GM18508 (cell line): ENCODE measurements at regions not wholly inside any gene's neighbourhood (a gene's known extent, or its start where the extent isn't known, plus 50 kb on each side); places are given as distances from the start of the nearest gene placed in this dataset.
"Not testable (repeated sequence)": the region's sequence is repeated elsewhere in the genome, so short reads cannot be mapped to it uniquely, and the experiment has no call there.

Experiments used
- ATAC-seq: cut with Tn5 transposase; IDR thresholded peaks from one replicate; pipeline ENCODE4 v1.9.1; 2021; ENCODE audit warnings: moderate number of reproducible peaks; ENCODE audit not compliant: insufficient read depth, unreplicated experiment

DNA sequence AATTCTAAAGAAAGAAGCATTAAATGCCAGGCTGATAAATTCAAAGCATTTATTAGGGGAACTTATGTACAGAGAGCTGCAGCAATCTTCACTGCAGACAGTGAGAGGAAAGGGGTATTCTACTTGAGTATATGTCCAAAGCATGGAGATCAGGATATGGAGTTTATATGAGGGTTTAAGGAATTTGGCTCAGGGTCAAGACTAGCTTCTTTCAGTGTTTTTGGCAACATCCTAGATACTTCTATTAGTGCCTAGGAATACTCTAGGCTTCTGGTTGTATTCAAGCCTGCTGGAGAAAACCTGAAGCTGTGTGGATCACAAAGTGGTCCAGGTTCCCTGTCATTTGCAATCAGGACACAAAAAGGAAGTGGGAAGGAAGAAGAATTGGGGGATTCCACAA lies 194.6 kb downstream of the CETN3 start:
- no peak for ATAC-seq

DNA sequence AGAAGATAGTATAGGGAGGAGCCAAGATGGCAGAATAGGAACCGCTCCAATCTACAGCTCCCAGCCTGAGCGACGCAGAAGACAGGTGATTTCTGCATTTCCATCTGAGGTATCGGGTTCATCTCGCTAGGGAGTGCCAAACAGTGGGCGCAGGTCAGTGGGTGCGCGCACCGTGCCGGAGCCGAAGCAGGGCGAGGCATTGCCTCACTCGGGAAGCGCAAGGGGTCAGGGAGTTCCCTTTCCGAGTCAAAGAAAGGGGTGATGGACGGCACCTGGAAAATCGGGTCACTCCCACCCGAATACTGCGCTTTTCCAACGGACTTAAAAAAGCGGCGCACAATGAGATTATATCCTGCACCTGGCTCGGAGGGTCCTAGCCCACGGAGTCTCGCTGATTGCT lies 201.2 kb downstream of the CETN3 start:
- ATAC-seq, result not testable (repeated sequence)

DNA sequence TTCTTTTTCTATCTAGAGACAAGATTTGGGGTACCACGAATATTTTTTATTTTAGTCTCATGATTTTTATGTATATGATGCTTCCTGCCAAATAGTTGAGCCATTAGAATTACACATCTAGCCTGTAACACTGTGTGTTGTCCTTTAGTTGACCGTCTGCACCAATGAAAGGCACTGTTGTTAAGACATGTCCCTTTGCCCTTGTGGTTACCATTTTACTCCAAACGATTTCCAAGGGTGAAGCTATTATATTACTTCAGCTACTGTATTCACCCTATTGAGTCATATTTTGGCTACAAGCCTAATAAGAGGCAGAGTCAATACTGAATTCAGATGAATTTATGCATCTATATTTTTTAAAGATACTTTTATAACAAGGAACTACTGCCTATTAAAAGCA lies 207.6 kb downstream of the CETN3 start:
- ATAC-seq, result no peak

DNA sequence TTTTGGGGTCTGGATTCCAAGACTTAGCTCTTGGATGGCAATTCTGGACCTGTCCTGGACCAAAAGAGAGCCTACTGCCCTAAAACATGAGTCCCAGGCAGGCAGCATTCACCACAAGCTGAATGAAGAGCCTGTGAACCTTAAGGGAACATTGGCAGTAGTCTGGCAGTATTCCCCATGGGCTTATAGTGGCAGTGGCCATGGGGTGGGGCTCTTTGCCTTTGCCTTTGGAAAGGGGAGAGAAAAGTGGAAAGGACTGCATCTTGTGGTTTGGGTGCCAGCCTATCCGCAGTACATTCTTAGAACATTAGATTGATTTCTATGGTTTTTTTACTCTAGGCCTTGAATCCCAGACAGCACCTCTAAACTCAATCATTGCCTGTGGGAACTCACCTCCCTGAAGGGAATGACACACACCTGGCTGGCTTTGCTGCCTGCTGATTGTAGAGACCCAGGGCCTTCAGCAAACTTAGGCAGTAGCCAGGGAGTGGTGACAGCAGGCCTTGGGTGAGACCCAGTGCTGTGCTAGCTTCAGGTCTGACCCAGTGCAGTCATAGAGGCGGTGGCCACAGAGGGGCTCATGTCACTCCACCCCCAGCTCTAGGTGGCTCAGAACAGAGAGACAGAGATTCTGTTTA lies 216.3 kb downstream of the CETN3 start:
- ATAC-seq, result no peak

DNA sequence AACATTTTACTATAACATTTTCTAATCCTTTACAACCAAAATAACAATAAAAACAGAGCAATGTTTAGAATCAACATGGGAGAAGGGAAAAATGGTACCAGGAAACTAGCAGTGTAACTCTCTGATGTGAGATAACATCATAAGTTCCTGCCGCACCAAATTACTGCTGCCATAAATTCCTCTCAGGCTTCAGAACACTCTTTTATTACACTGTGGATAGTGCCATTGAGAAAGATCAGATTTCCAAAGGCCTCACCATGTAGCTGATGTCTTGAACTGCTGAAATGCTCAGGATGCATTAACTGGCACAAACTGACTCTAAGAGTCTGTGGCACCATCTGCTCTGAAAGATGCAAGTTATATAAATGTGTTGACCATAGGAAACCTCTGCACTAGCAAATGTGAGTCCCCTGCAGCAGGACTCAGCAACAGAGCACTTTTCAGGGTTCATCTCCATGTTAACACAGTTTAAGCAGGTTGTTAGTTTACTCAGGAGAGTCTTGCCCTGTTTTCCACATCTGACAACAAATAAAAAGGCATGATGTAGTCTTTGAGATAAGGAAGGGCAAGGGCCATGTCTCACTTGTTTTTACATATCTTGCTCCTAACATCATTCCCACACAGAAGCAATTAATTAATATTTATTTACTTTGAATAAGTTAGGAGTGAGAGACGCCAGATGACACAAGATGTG lies 218.1 kb downstream of the CETN3 start:
- no peak for ATAC-seq

DNA sequence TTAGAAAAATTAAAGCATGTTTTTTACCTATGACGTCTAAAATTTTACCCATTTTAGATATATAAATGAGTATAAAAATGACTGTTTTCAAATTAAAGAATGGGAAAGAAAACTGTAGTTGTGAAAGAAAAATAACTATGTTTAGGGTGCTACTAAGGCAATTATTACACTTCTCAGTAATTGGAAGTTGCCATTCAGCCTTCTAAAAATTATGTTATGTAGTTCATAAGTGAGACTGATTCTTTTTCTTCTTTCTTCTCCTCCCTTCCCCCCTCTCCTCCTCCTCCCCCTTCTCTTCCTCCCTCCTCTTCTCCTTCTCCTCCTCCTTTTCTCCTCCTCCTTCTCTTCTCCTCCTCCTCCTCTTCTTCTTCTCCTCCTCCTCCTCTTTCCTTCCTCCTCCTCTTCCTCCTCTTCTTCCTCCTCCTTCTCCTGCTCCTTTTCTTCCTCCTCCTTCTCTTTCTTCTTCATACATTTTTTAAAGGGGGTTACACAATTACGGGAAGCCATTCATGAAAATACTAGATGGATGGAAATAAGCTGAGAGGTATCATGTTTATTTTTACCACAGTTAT lies 223.6 kb downstream of the CETN3 start:
- no peak for ATAC-seq

DNA sequence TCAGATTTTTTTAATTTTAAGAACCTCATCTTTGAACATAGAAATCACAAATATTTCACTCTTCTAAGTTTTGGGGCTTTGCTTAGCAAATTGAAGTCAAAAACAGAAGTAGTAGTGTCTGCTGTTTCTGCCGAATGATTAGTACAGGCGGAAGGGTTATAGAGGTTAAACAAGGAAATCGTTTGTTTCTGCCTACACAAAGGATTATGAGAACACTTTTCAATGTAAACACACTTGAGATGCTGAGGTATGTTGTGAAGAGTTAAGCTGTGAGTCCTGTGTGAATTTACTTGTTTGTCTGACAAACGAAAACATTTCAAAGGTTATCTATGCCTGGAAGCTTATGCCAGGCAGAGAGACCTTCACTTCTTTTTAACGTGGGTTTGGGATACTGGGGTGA lies 224.8 kb downstream of the CETN3 start:
- no peak for ATAC-seq

DNA sequence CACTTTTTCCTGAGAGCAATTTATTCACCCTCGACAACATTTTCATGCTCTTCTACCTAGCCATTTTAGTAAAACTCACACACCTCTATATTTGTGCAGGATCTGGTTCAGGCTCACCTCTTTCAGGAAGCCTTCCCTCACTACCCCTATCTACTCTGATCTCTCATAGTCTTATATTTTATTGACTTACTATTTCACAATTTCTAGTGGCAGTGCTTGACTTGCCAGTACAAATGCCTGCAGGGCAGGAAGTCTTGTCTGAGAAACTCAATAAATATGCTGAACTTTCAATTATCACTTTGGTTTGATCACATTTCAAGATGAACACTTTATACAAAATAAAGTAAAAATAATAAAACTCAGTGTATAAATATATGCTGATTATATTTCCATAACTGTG lies 226.8 kb downstream of the CETN3 start:
- no peak for ATAC-seq

DNA sequence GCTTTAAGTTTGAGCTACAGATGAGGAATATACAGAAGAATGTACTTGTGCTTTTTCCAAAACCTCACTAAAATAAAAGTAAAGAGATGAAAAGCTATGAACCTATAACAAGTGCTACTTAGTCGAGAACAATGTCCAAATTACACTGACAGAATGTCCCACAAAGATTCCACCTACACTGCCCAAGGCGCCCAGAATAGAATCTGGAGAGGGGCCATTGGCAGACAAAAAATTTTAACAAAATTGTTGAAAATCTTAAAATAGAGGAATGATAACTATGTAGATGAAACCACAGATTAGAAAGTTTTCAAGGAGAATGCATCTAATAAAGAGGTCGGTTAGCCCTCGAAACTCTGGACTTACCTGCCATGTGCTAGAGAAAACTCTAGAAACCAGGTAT lies 235.3 kb downstream of the CETN3 start:
- ATAC-seq, result no peak

DNA sequence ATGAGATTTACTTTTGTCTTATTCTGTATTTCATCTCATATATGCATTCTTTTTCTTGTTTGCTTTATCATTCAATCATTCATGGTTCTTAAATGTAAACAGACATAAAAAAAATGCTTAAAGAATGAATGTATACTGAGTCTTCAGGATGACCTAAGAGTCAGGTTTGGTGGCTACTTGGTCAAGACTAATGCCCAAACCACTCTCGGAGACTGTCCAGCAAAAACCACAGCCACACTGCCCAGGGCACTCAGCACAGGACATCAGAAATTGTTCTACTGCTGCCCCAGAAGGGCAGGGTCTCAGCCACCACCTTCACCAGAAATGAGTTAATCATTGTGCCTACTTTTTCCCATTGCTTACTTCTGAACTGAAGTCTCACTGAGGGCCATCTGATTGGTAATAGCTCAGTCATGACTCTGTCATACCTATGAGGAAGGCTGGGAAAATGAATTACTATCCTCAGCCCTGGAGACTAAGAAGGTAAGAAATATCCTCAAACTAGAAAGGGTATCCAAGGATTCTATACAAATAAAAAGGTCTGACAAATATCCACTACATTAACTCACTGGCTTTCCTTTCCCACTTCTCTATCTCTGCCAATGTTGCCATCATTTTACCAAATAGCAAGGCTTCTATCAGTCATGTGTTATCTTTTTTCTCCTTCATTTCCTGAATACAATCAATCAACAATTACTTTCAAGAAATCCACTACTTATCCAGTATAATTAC lies 236.1 kb downstream of the CETN3 start:
- no peak for ATAC-seq

DNA sequence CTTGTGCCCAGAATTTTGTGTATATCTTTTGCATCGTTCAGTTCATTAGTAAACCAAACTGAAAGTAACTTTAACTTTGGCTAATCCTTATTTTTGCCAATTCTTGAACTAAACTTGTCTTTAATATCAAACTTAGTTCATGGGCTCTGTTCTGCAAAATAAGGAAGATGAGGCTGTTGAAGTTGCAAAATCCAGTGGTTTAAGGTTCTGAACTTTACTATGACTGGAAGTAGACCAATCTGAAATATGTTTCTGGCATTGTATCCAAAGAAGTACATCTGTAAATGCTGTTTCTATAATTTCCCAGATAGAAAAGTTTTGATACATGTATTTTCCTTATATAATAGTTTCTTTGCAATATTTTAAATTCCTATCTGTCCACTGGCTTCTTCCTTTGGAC lies 238.1 kb downstream of the CETN3 start:
- ATAC-seq, result no peak

DNA sequence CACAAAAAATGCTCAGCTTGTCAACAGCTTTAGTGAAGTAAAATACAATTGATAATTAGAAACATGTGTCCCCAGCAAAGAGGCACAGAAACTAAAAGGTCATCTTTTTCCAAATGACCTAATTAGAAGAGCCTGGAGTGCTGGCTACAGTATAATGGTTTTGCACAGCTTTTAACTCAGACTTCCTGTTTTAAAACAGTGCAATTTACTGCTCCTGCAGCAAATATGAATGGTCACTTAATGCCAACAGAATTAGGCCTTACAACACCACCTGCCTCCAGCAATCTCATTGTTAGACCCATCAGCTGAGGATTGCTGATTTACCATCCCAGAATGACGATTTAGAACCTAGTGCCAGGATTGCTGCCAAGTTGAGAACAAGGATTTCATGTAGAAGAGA lies 239.3 kb downstream of the CETN3 start:
- ATAC-seq, result no peak

DNA sequence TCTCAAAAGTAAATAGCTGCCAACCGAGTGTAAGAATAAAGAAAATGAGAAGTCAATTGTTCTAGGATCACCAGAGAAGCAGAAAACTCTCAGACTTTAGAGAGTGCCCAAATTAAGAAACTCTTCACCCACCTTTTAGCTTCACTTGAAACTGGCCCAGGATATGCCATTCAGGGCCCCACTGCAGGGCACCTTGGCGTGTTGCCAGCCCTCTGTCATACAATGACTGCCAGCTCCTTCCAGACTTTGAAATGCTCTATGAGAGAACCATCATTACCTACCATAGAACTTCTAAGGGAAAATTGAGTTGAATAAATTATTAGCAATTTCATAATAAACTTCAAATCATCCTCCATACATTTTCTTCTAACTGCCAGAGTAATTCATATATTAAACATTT lies 240.5 kb downstream of the CETN3 start:
- no peak for ATAC-seq

DNA sequence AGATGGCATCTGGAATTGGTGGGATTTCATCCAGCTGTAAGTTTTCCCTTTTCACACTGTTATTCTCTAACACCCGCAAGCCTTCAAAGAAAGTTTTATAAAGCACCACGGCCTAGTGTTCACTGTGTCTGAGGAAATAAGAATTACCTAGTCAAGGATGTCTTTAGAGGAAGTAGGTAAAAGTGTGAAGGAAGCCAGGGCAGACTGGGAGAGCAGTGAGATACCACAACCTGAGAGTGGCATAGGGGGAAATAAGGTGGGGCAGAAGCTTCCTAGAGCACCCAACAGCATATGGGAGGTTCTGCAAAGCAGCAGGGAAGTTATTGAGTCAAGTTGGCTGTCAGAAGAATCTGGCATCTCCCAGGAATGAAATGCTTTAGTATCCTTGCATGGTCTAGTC lies 241.2 kb downstream of the CETN3 start:
- ATAC-seq, result no peak

DNA sequence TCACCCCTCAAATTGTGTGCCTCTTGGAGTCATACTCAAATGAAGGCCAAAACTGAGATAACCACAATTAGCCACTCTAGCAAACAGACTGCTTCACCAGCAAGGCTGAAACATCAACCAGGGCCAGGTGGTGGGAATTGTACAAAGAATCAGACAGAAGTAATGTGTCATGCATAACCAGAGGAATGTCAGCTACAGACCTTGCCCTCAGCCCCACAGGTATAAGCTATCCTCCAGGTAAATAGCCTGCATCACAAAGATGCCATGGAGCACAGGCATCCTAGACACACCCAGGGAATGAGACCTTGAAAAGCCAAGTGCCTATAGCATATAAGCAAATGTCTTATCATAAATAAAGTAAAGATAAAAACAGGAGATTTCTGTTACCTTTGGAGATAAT lies 242.7 kb downstream of the CETN3 start:
- ATAC-seq, result no peak

DNA sequence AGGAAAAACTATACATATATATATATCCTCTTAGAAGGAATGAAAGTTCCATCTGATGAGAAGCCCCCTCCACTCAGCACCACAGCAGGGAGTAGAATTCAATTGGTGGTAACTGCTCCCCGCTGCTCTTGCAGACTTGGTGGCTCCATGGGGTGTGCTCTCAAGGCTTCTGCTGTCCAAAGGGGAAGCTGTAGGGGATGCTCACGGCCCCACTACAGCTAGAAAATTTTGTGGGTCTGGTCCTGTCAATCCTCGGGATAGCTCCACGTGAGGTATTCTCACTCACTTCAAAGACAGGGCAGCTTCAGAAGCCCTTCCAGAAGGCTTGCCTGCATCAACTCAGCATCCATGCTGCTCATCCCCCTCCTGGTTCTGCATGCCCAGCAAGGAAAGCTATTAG lies 247.2 kb downstream of the CETN3 start:
- no peak for ATAC-seq

DNA sequence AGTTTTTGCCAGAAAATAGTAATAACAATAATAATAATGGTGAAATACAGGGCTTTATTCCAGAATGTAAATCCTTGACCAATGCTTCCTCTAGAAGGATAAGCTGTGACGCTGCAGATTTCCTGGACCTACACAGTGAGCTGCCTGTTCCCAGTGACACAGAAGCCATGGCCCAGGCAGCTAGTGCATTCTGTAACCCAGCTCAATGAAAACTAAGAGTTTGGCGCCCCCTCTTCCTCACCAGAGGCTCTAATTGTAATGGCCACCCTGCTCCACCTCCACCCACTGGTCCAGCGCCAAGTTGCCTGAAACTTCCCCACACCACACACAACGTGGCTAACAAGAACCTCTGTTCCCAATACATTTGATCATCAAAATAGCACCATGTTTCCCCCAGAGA lies 248.1 kb downstream of the CETN3 start:
- ATAC-seq, result no peak

DNA sequence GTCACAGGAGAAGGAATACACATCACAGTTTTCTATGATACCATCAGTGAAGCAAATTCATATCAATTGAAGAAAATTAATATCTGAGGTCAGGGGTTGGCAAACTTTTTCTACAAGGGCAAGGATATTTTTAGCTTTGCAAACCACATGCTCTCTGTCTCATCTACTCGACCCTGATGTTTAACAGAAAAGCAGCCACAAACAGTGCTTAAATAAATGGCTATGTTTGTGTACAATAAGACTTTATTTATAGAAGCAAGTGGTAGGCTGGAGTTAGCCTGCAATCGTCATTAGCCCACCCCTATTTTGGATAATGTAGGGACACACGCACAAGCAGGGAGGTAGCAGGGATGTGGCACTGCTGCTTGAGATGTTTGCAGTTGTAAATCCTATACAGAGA lies 251.4 kb downstream of the CETN3 start:
- ATAC-seq, result no peak

DNA sequence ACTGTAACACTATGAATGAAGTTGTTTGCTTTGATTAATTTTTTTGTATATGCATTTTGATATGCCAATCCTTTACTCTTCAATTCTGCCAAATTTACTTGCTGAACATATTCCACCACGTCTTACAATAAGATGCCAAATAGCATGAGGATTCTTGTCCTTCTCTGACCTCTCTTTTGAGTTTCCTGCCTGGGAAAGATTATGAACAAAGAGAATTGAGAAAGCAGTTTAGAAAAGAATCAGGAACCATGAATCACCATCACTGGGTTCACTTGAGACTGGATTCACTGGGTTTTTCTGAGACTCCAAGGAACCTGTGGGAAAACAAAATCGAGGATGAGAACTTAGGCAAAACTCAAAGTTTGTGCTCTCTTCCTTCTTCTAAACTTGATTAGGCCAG lies 256.5 kb downstream of the CETN3 start:
- no peak for ATAC-seq

DNA sequence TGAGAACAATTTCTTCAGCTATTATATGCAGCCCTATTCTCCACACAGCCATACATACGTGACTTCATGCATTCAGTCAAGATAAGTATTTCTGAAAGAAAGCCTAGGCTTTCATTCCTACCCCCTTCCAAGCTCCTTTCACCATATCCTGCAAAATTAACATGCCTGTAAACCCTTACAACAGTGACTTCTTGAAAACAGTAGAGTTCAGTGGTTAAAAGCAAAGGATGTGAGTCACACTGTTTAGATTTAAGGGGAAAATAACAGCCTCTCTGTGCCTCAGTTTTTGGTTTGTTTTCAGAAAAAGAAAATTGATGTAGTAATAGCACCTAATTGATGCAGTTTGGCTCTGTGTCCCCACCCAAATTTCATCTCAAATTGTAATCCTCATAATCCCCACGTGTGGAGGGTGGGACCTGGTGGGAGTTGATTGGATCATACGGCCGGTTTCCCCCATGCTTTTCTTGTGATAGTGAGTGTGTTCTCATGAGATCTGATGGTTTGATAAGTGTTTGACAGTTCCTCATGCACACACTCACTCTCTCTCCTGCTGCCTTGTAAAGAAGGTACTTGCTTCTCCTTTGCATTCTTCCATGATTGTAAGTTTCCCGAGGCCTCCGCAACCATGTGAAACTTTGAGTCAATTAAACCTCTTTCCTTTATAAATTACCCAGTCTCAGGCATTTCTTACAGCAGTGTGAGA lies 264.8 kb downstream of the CETN3 start:
- ATAC-seq, result no peak

DNA sequence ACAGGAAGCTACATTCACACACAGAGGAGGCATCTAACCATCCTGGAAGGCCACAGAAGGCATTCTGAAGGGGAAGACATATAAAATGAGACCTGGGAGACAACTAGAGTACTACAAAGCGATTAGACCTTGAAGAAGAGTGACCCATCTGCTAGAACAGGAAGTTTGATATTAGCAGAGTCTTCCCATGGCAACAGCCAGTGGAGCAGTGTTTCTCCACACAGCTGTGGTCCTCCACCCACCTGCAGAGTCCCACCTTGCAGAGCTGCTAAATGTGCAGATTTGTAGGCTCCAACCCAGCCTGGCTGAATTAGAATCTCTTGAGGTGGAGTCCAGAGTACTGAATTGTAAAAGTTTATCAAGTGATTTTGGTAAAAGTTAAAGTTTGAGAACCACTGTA lies 267.0 kb downstream of the CETN3 start:
- no peak for ATAC-seq
